ENCODE measurements at regions not wholly inside any gene's neighbourhood (a gene's known extent, or its start where the extent isn't known, plus 50 kb on each side); places are given as distances from the start of the nearest gene placed in this dataset.
A peak's percentile ranks its signal among the peaks of the same experiment; 100 is the strongest.

GRCh38 chr5:117652036-117652957, 1077.7 kb upstream of the SEMA6A start:
- Histone ChIP-seq H3K4ac (ENCODE audit: low read depth, low read length) (no peak overlapping the region), H2BK120ac (ENCODE audit: low read depth, low read length) (no peak overlapping the region), H4K5ac (ENCODE audit: low read length) (no peak overlapping the region), H3K56ac (ENCODE audit: low read length) (no peak overlapping the region), H3K36me3 (ENCODE audit: control insufficient read depth, insufficient read depth, low read length) (no peaks in the 10 kb centered on the region), H2BK15ac (replicated peaks; ENCODE audit: low read depth) (no peak overlapping the region), H3K79me2 (ENCODE audit: control insufficient read depth, insufficient read depth, low read length) (no peaks in the 10 kb centered on the region), H2AK5ac (ENCODE audit: low read length) (no peak overlapping the region), H3K9ac (ENCODE audit: low read length) (no peak overlapping the region), H3K18ac (ENCODE audit: low read length) (no peak overlapping the region), H4K8ac (ENCODE audit: low read depth, low read length) (no peak overlapping the region), H3K4me3 (ENCODE audit: low read length) (no peak overlapping the region), H3K23ac (ENCODE audit: low read length) (no peak overlapping the region), H2BK5ac (ENCODE audit: low read length) (no peak overlapping the region), H3K79me1 (ENCODE audit: low read length) (no peaks in the 10 kb centered on the region), H3K4me1 (ENCODE audit: control insufficient read depth, low read depth, low read length) (no peaks in the 10 kb centered on the region), H3K27ac (ENCODE audit: low read depth, low read length) (no peak overlapping the region), H3K27me3 (ENCODE audit: insufficient read depth, low read length, poor library complexity) (no peaks in the 10 kb centered on the region), H3K4me2 (ENCODE audit: low read length) (no peak overlapping the region)
- no CpG with 5 or more reads among the region's 4 CpGs for WGBS (ENCODE audit: extremely low coverage, insufficient coverage, low lambda C conversion rate)
- DNase-seq, result no peak

GRCh38 chr5:117649821-117650220, 1075.2 kb upstream of the SEMA6A start:
- no peaks in the 10 kb centered on the region for H3K79me2 ChIP-seq (ENCODE audit: control insufficient read depth, insufficient read depth, low read length)
- H2BK15ac ChIP-seq (replicated peaks; ENCODE audit: low read depth), result no peak overlapping the region
- no peak overlapping the region for H3K4me3 ChIP-seq (ENCODE audit: low read length)
- no CpG with 5 or more reads among the region's 3 CpGs for WGBS (ENCODE audit: extremely low coverage, insufficient coverage, low lambda C conversion rate)
- no peak overlapping the region for H2AK5ac ChIP-seq (ENCODE audit: low read length)
- no peak overlapping the region for H3K4me2 ChIP-seq (ENCODE audit: low read length)
- H3K79me1 ChIP-seq (ENCODE audit: low read length), result no peaks in the 10 kb centered on the region
- no peak overlapping the region for H4K5ac ChIP-seq (ENCODE audit: low read length)
- no peaks in the 10 kb centered on the region for H3K4me1 ChIP-seq (ENCODE audit: control insufficient read depth, low read depth, low read length)
- H3K56ac ChIP-seq (ENCODE audit: low read length), result no peak overlapping the region
- no peak overlapping the region for H4K8ac ChIP-seq (ENCODE audit: low read depth, low read length)
- no peak overlapping the region for H3K9ac ChIP-seq (ENCODE audit: low read length)
- H3K4ac ChIP-seq (ENCODE audit: low read depth, low read length), result no peak overlapping the region
- peak; percentile 1 for DNase-seq
- no peaks in the 10 kb centered on the region for H3K27me3 ChIP-seq (ENCODE audit: insufficient read depth, low read length, poor library complexity)
- no peak overlapping the region for H2BK120ac ChIP-seq (ENCODE audit: low read depth, low read length)
- no peak overlapping the region for H3K27ac ChIP-seq (ENCODE audit: low read depth, low read length)
- no peak overlapping the region for H2BK5ac ChIP-seq (ENCODE audit: low read length)
- no peak overlapping the region for H3K23ac ChIP-seq (ENCODE audit: low read length)
- no peaks in the 10 kb centered on the region for H3K36me3 ChIP-seq (ENCODE audit: control insufficient read depth, insufficient read depth, low read length)
- H3K18ac ChIP-seq (ENCODE audit: low read length), result no peak overlapping the region

- Histone ChIP-seq H3K79me2 (ENCODE audit: control insufficient read depth, insufficient read depth, low read length) (no peaks in the 10 kb centered on the region), H4K5ac (ENCODE audit: low read length) (no peak overlapping the region), H3K56ac (ENCODE audit: low read length) (no peak overlapping the region), H3K23ac (ENCODE audit: low read length) (no peak overlapping the region), H3K18ac (ENCODE audit: low read length) (no peak overlapping the region), H3K4me1 (ENCODE audit: control insufficient read depth, low read depth, low read length) (no peaks in the 10 kb centered on the region), H2BK15ac (replicated peaks; ENCODE audit: low read depth) (no peak overlapping the region), H3K4me3 (ENCODE audit: low read length) (no peak overlapping the region), H2BK120ac (ENCODE audit: low read depth, low read length) (no peak overlapping the region), H3K4ac (ENCODE audit: low read depth, low read length) (no peak overlapping the region), H3K27ac (ENCODE audit: low read depth, low read length) (no peak overlapping the region), H3K4me2 (ENCODE audit: low read length) (no peak overlapping the region), H2BK5ac (ENCODE audit: low read length) (no peak overlapping the region), H3K36me3 (ENCODE audit: control insufficient read depth, insufficient read depth, low read length) (no peaks in the 10 kb centered on the region), H4K8ac (ENCODE audit: low read depth, low read length) (no peak overlapping the region), H2AK5ac (ENCODE audit: low read length) (no peak overlapping the region), H3K9ac (ENCODE audit: low read length) (no peak overlapping the region), H3K27me3 (ENCODE audit: insufficient read depth, low read length, poor library complexity) (no peaks in the 10 kb centered on the region), H3K79me1 (ENCODE audit: low read length) (no peaks in the 10 kb centered on the region)
- DNase-seq, result no peak
These were observed 1070.8 kb upstream of the SEMA6A start for GRCh38 chr5:117645400-117645799.

GRCh38 chr5:117638581-117638980, 1064.0 kb upstream of the SEMA6A start:
- DNase-seq, result no peak
- H3K27me3 ChIP-seq (ENCODE audit: insufficient read depth, low read length, poor library complexity), result no peaks in the 10 kb centered on the region
- H3K36me3 ChIP-seq (ENCODE audit: control insufficient read depth, insufficient read depth, low read length), result no peaks in the 10 kb centered on the region
- no peak overlapping the region for H2BK120ac ChIP-seq (ENCODE audit: low read depth, low read length)
- no peak overlapping the region for H4K8ac ChIP-seq (ENCODE audit: low read depth, low read length)
- WGBS (ENCODE audit: extremely low coverage, insufficient coverage, low lambda C conversion rate), result no CpG with 5 or more reads among the region's 2 CpGs
- H3K9ac ChIP-seq (ENCODE audit: low read length), result no peak overlapping the region
- no peak overlapping the region for H2BK15ac ChIP-seq (replicated peaks; ENCODE audit: low read depth)
- H3K79me1 ChIP-seq (ENCODE audit: low read length), result no peaks in the 10 kb centered on the region
- H3K56ac ChIP-seq (ENCODE audit: low read length), result no peak overlapping the region
- no peaks in the 10 kb centered on the region for H3K4me1 ChIP-seq (ENCODE audit: control insufficient read depth, low read depth, low read length)
- H3K4ac ChIP-seq (ENCODE audit: low read depth, low read length), result no peak overlapping the region
- H2AK5ac ChIP-seq (ENCODE audit: low read length), result no peak overlapping the region
- H2BK5ac ChIP-seq (ENCODE audit: low read length), result no peak overlapping the region
- no peaks in the 10 kb centered on the region for H3K79me2 ChIP-seq (ENCODE audit: control insufficient read depth, insufficient read depth, low read length)
- no peak overlapping the region for H3K18ac ChIP-seq (ENCODE audit: low read length)
- no peak overlapping the region for H3K27ac ChIP-seq (ENCODE audit: low read depth, low read length)
- H3K23ac ChIP-seq (ENCODE audit: low read length), result no peak overlapping the region
- H3K4me2 ChIP-seq (ENCODE audit: low read length), result no peak overlapping the region
- H3K4me3 ChIP-seq (ENCODE audit: low read length), result no peak overlapping the region
- H4K5ac ChIP-seq (ENCODE audit: low read length), result no peak overlapping the region

GRCh38 chr5:117633093-117633492, 1058.5 kb upstream of the SEMA6A start:
- Histone ChIP-seq H3K4me1 (ENCODE audit: control insufficient read depth, low read depth, low read length) (no peaks in the 10 kb centered on the region), H2BK15ac (replicated peaks; ENCODE audit: low read depth) (no peak overlapping the region), H3K79me1 (ENCODE audit: low read length) (no peaks in the 10 kb centered on the region), H3K4me2 (ENCODE audit: low read length) (no peak overlapping the region), H3K79me2 (ENCODE audit: control insufficient read depth, insufficient read depth, low read length) (no peaks in the 10 kb centered on the region), H3K4me3 (ENCODE audit: low read length) (no peak overlapping the region), H3K36me3 (ENCODE audit: control insufficient read depth, insufficient read depth, low read length) (no peaks in the 10 kb centered on the region), H4K8ac (ENCODE audit: low read depth, low read length) (no peak overlapping the region), H4K5ac (ENCODE audit: low read length) (no peak overlapping the region), H3K56ac (ENCODE audit: low read length) (no peak overlapping the region), H2BK120ac (ENCODE audit: low read depth, low read length) (no peak overlapping the region), H3K9ac (ENCODE audit: low read length) (no peak overlapping the region), H2BK5ac (ENCODE audit: low read length) (no peak overlapping the region), H3K4ac (ENCODE audit: low read depth, low read length) (no peak overlapping the region), H3K18ac (ENCODE audit: low read length) (no peak overlapping the region), H2AK5ac (ENCODE audit: low read length) (no peak overlapping the region), H3K27ac (ENCODE audit: low read depth, low read length) (no peak overlapping the region), H3K23ac (ENCODE audit: low read length) (no peak overlapping the region), H3K27me3 (ENCODE audit: insufficient read depth, low read length, poor library complexity) (no peaks in the 10 kb centered on the region)
- no peak for DNase-seq
- no CpG with 5 or more reads among the region's 5 CpGs for WGBS (ENCODE audit: extremely low coverage, insufficient coverage, low lambda C conversion rate)

GRCh38 chr5:117624201-117624600, 1049.6 kb upstream of the SEMA6A start:
- Histone ChIP-seq H2BK15ac (replicated peaks; ENCODE audit: low read depth) (no peak overlapping the region), H3K4me2 (ENCODE audit: low read length) (no peak overlapping the region), H3K4me1 (ENCODE audit: control insufficient read depth, low read depth, low read length) (no peaks in the 10 kb centered on the region), H3K9ac (ENCODE audit: low read length) (no peak overlapping the region), H2AK5ac (ENCODE audit: low read length) (no peak overlapping the region), H4K8ac (ENCODE audit: low read depth, low read length) (no peak overlapping the region), H3K4ac (ENCODE audit: low read depth, low read length) (no peak overlapping the region), H2BK120ac (ENCODE audit: low read depth, low read length) (no peak overlapping the region), H3K27ac (ENCODE audit: low read depth, low read length) (no peak overlapping the region), H3K23ac (ENCODE audit: low read length) (no peak overlapping the region), H4K5ac (ENCODE audit: low read length) (no peak overlapping the region), H3K27me3 (ENCODE audit: insufficient read depth, low read length, poor library complexity) (no peaks in the 10 kb centered on the region), H2BK5ac (ENCODE audit: low read length) (no peak overlapping the region), H3K56ac (ENCODE audit: low read length) (no peak overlapping the region), H3K79me1 (ENCODE audit: low read length) (no peaks in the 10 kb centered on the region), H3K4me3 (ENCODE audit: low read length) (no peak overlapping the region), H3K79me2 (ENCODE audit: control insufficient read depth, insufficient read depth, low read length) (no peaks in the 10 kb centered on the region), H3K36me3 (ENCODE audit: control insufficient read depth, insufficient read depth, low read length) (no peaks in the 10 kb centered on the region), H3K18ac (ENCODE audit: low read length) (no peak overlapping the region)
- DNase-seq, result no peak
- WGBS (ENCODE audit: extremely low coverage, insufficient coverage, low lambda C conversion rate), result no CpG with 5 or more reads among the region's 3 CpGs
